Peyer's patch (tissue), 4 donors: ENCODE measurements at regions not wholly inside any gene's neighbourhood (a gene's known extent, or its start where the extent isn't known, plus 50 kb on each side); places are given as distances from the start of the nearest gene placed in this dataset.

ENCODE experiments used
- CTCF ChIP-seq, 6 experiments: fragments of 450-650 bp in 4 of 6; fragments of 200-600 bp in 2 of 6; sonication (generic) in 1 of 6; IDR thresholded peaks; one replicate each; pipeline ENCODE4 v1.5.1; 2017 to 2019; ENCODE audit warnings: antibody characterized with exemption in 6 of 6, mild to moderate bottlenecking in 3 of 6, moderate library complexity in 1 of 6
- POLR2A ChIP-seq, 2 donors: fragments of 450-650 bp; IDR thresholded peaks; one replicate each; pipeline ENCODE4 v1.5.1; 2017; ENCODE audit warnings: antibody characterized with exemption in 2 of 2, mild to moderate bottlenecking in 2 of 2, moderate library complexity in 2 of 2

- no peak for TF ChIP-seq CTCF (IDR thresholded peaks at IDR 0.05)
- TF ChIP-seq POLR2A (IDR thresholded peaks at IDR 0.05) = no peak
These were observed 270.5 kb upstream of the CHORDC1 start for GRCh38 chr11:90493379-90493778.
